Right lobe of liver (tissue), 4 donors: ENCODE measurements at regions not wholly inside any gene's neighbourhood (a gene's known extent, or its start where the extent isn't known, plus 50 kb on each side); places are given as distances from the start of the nearest gene placed in this dataset.

Experiments used
- CTCF ChIP-seq, 4 donors: fragments of 200-600 bp in 3 of 4; fragments of 450-650 bp in 1 of 4; IDR thresholded peaks; one replicate each; pipeline versions ENCODE4 v1.5.1 to v1.8.0; 2016 to 2022; ENCODE audit warnings: antibody characterized with exemption in 4 of 4, mild to moderate bottlenecking in 2 of 4
- POLR2A ChIP-seq: fragments of 450-650 bp; IDR thresholded peaks from one replicate; pipeline ENCODE4 v1.6.1; 2017; ENCODE audit warnings: antibody characterized with exemption, mild to moderate bottlenecking
- donor health status: DM: no; HTN: no; CAD: no.
- donor health status: DM: no; HTN: no; CAD: no.
- donor health status: DM: no; HTN: yes; CAD: no.

GRCh38 chr9:107389617-107390071 lies 99.9 kb downstream of the KLF4 start:
- TF ChIP-seq CTCF (IDR thresholded peaks at IDR 0.05) (no peak), POLR2A (no peak)
